Rectal smooth muscle tissue (tissue), 1 donor: ENCODE measurements at regions not wholly inside any gene's neighbourhood (a gene's known extent, or its start where the extent isn't known, plus 50 kb on each side); places are given as distances from the start of the nearest gene placed in this dataset.

Experiments
- H3K27ac ChIP-seq: one replicate; pipeline ENCODE4 v1.7.0; 2013; ENCODE audit warnings: low read depth, low read length, inconsistent platforms
- H3K27me3 ChIP-seq: one replicate; pipeline ENCODE4 v1.7.0; 2013; ENCODE audit warnings: low read length; ENCODE audit not compliant: control insufficient read depth, insufficient read depth
- H3K36me3 ChIP-seq: one replicate; pipeline ENCODE4 v1.7.0; 2013; ENCODE audit warnings: low read length; ENCODE audit not compliant: control insufficient read depth, insufficient read depth
- H3K4me1 ChIP-seq: one replicate; pipeline ENCODE4 v1.7.0; 2013; ENCODE audit warnings: low read length; ENCODE audit not compliant: control insufficient read depth, insufficient read depth
- H3K4me3 ChIP-seq: one replicate; pipeline ENCODE4 v1.7.0; 2013; ENCODE audit warnings: low read length
- H3K9ac ChIP-seq: one replicate; pipeline ENCODE4 v1.7.0; 2013; ENCODE audit warnings: low read length

GRCh38 chr6:7050872-7051779 lies 56.6 kb upstream of the RREB1 start:
- Histone ChIP-seq H3K27me3 (no peaks in the 10 kb centered on the region), H3K4me3 (peak overlapping the region; percentile 81), H3K4me1 (no peaks in the 10 kb centered on the region), H3K9ac (peak overlapping the region; percentile 74), H3K27ac (peak overlapping the region; percentile 74), H3K36me3 (no peaks in the 10 kb centered on the region)

DNA sequence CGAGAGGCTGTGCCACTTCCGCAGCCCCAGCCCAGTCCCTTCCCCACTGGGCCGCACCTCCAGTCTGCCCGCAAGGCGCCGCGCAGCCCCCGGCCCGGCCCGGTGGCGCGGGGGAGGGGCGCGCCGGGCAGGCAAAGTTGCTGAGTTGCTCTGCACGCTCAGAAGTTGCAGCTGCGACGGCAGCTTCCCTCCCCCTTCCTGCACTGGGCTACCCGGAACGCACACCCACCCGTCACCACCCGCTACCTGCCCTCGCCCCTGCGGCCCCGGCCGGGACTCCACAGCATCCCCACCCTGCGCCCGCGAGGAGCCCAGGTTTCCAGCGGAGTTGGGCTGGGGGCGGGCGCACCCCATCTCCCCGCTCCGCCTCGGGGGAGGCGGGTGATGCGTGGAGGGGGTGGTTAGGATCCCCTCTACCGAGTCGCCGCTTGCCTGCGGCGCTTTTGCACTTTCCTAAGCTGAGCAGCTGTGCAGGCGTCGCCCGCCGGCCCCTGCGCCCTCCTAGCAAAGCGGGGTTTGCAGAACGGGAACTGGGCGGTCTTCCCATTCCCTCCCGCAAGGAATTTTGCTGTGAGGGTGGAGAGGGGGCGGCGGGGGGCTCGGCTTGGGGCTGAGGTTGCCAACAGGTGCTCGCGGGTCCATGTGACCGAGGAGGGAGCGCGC lies 55.9 kb upstream of the RREB1 start:
- Histone ChIP-seq H3K4me1 (no peaks in the 10 kb centered on the region), H3K27me3 (no peaks in the 10 kb centered on the region), H3K36me3 (no peaks in the 10 kb centered on the region), H3K9ac (peak overlapping the region; percentile 74), H3K27ac (peak overlapping the region; percentile 74), H3K4me3 (peak overlapping the region; percentile 81)

DNA sequence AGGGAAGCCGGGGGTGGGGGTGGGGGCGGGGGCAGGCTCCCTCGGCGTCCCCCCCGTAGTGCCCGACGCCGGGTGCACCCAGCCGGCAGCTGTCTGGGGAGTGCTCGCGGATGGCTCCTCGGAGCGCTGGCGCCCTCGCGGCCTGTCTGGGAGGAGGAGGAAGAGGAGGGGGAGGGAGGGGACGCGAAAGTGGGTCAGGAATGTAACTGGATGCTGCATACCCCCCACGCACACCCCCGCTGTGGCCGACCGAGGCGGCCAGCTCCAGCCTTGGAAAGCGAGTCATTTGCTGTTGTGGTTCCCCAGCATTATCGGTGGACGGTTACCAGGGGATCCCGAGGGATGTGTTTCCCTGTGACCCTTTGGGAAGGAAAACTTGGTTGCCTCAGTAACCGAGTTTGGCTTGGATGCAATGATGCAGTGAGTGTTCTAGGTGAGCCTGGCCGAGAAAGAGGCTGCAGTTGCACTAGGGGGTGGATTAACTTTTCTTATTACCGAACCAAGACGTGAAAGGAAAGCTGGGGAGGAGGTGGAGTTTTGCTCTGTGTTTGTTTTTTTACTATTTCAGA lies 55.2 kb upstream of the RREB1 start:
- H3K4me3 ChIP-seq: peak overlapping the region; percentile 62
- no peaks in the 10 kb centered on the region for H3K4me1 ChIP-seq
- H3K9ac ChIP-seq: no peak overlapping the region
- H3K36me3 ChIP-seq: no peaks in the 10 kb centered on the region
- H3K27me3 ChIP-seq: no peaks in the 10 kb centered on the region
- no peak overlapping the region for H3K27ac ChIP-seq

- H3K4me3 ChIP-seq: no peak overlapping the region
- no peaks in the 10 kb centered on the region for H3K36me3 ChIP-seq
- H3K4me1 ChIP-seq: no peaks in the 10 kb centered on the region
- no peak overlapping the region for H3K27ac ChIP-seq
- no peaks in the 10 kb centered on the region for H3K27me3 ChIP-seq
- H3K9ac ChIP-seq: no peak overlapping the region
Measured at GRCh38 chr6:7053125-7053774, 54.5 kb upstream of the RREB1 start.
